OCI-LY7 (cell line): ENCODE measurements at regions not wholly inside any gene's neighbourhood (a gene's known extent, or its start where the extent isn't known, plus 50 kb on each side); places are given as distances from the start of the nearest gene placed in this dataset.

Source experiments
- BruUV-seq: library from RNA; stranded (reverse); fragments of 400-500 nt; replicated peaks from 2 replicates; lab custom pipeline; 2021; lab: Mats Ljungman, UMichigan
- CTCF ChIA-PET: fragments of 300-600 bp; sonication (Branson Sonifier 250); formaldehyde crosslinking; loops from one replicate; lab custom pipeline; 2022; ENCODE audit warnings: antibody characterized with exemption; ENCODE audit not compliant: unreplicated experiment; lab: Charles Lee
- POLR2A ChIA-PET: fragments of 300-600 bp; sonication (Branson Sonifier 250); formaldehyde crosslinking; loops from one replicate; lab custom pipeline; 2022; ENCODE audit warnings: antibody characterized with exemption; lab: Charles Lee
- DNase-seq: peaks from one replicate; pipeline ENCODE4 v3.0.0-alpha.2; 2015; ENCODE audit warnings: low spot score
- H2AFZ ChIP-seq: fragments of 200-600 bp; sonication (generic), shearing (Covaris generic); 2 replicates; pipeline ENCODE4 v1.6.1; 2014; ENCODE audit warnings: mild to moderate bottlenecking, antibody characterized with exemption, low read length, moderate library complexity
- H3K27ac ChIP-seq: fragments of 200-600 bp; sonication (generic); 2 replicates; pipeline ENCODE4 v1.5.1; 2014; ENCODE audit warnings: mixed run types, low read depth, mild to moderate bottlenecking, moderate library complexity, low read length, inconsistent platforms; ENCODE audit not compliant: poor library complexity, severe bottlenecking
- H3K36me3 ChIP-seq: fragments of 200-600 bp; sonication (generic); 2 replicates; pipeline ENCODE4 v1.6.1; 2014; ENCODE audit warnings: mild to moderate bottlenecking, antibody characterized with exemption, low read length, moderate library complexity, mixed read lengths; ENCODE audit not compliant: insufficient read depth
- H3K4me1 ChIP-seq: fragments of 200-600 bp; sonication (generic); 2 replicates; pipeline ENCODE4 v1.5.1; 2014; ENCODE audit warnings: mild to moderate bottlenecking, low read length; ENCODE audit not compliant: insufficient read depth, poor library complexity, severe bottlenecking
- H3K4me2 ChIP-seq: fragments of 200-600 bp; sonication (generic); 2 replicates; pipeline ENCODE4 v1.6.1; 2014; ENCODE audit warnings: mild to moderate bottlenecking, low read length
- H3K4me3 ChIP-seq: fragments of 200-600 bp; sonication (generic); 2 replicates; pipeline ENCODE4 v1.5.1; 2014; ENCODE audit warnings: mild to moderate bottlenecking, low read depth, low read length; ENCODE audit not compliant: poor library complexity, severe bottlenecking
- H3K79me2 ChIP-seq: fragments of 200-600 bp; sonication (generic); 2 replicates; pipeline ENCODE4 v1.6.1; 2016; ENCODE audit warnings: low read depth, mild to moderate bottlenecking, low read length, moderate library complexity, mixed read lengths; ENCODE audit not compliant: insufficient read depth
- H3K9me2 ChIP-seq: fragments of 200-600 bp; sonication (generic); 2 replicates; pipeline ENCODE4 v1.6.1; 2016; ENCODE audit warnings: mild to moderate bottlenecking, low read length, mixed read lengths; ENCODE audit not compliant: insufficient read depth
- H3K9me3 ChIP-seq: fragments of 200-600 bp; sonication (generic); 2 replicates; pipeline ENCODE4 v1.6.1; 2014; ENCODE audit warnings: mild to moderate bottlenecking, mixed run types, low read length, mixed read lengths
- H4K20me1 ChIP-seq: fragments of 200-600 bp; sonication (generic); 2 replicates; pipeline ENCODE4 v1.6.1; 2014; ENCODE audit warnings: mild to moderate bottlenecking, antibody characterized with exemption, low read length, moderate library complexity, mixed read lengths; ENCODE audit not compliant: insufficient read depth
- CTCF ChIP-seq: fragments of 200-600 bp; sonication (generic); conservative IDR thresholded peaks from 2 replicates; pipeline ENCODE4 v1.5.1; 2014; ENCODE audit warnings: mild to moderate bottlenecking, antibody characterized with exemption, low read length, moderate library complexity, mixed read lengths
- EZH2phosphoT487 ChIP-seq: fragments of 200-600 bp; sonication (generic); IDR thresholded peaks from 2 replicates; pipeline ENCODE4 v1.6.1; 2018; ENCODE audit warnings: low read depth, borderline replicate concordance, mild to moderate bottlenecking, mixed run types, antibody characterized with exemption, low read length, moderate library complexity, mixed read lengths
- intact Hi-C: fragments of 100-400 bp; cut with micrococcal nuclease; formaldehyde crosslinking; loops from one replicate; pipeline ENCODE4 v1.10.0; 2022; ENCODE audit not compliant: unreplicated experiment

DNA sequence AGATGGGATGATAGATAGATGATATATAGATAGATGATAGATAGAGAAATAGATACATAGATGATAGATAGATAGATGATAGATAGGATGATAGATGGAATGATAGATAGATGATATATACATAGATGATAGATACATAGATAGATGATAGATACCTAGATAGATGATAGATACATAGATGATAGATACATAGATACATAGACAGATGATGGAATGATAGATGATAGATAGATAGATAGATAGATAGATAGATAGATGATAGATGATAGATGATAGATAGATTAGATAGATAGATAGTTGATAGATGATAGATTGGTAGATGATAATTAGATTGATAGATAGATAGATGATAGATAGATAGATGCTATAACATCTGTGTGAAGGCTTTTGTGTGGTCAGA, 201.7 kb upstream of the RAB4A start:
- H3K4me2 ChIP-seq = no peak overlapping the region
- no peaks in the 10 kb centered on the region for H3K9me3 ChIP-seq
- H3K27ac ChIP-seq = no peak overlapping the region
- no peaks in the 10 kb centered on the region for H3K4me1 ChIP-seq
- intact Hi-C loops = no loop called here
- DNase-seq = no peak
- TF ChIP-seq EZH2phosphoT487 (no peak), CTCF (no peak)
- no peak overlapping the region for H2AFZ ChIP-seq
- H3K36me3 ChIP-seq = no peaks in the 10 kb centered on the region
- POLR2A ChIA-PET = no interaction called here
- no peaks in the 10 kb centered on the region for H3K9me2 ChIP-seq
- CTCF ChIA-PET = no interaction called here
- no peaks in the 10 kb centered on the region for H3K79me2 ChIP-seq
- H4K20me1 ChIP-seq = no peaks in the 10 kb centered on the region
- no peak overlapping the region for H3K4me3 ChIP-seq
- BruUV-seq = no TSS peak

GRCh38 chr1:229070168-229070567, 200.7 kb upstream of the RAB4A start:
- Histone ChIP-seq H3K4me2 (no peak overlapping the region), H3K4me3 (no peak overlapping the region), H3K4me1 (no peaks in the 10 kb centered on the region), H4K20me1 (no peaks in the 10 kb centered on the region), H3K27ac (no peak overlapping the region), H3K36me3 (no peaks in the 10 kb centered on the region), H3K9me2 (no peaks in the 10 kb centered on the region), H2AFZ (no peak overlapping the region), H3K9me3 (no peaks in the 10 kb centered on the region), H3K79me2 (no peaks in the 10 kb centered on the region)
- intact Hi-C loops = no loop called here
- DNase-seq = no peak
- ChIA-PET CTCF (no interaction called here), POLR2A (interaction anchor here (1.2 kb wide), 1 partner anchor 14 kb away, joined by 4 read pairs; no protein-coding TSS in a partner anchor)
- TF ChIP-seq EZH2phosphoT487 = no peak
- TF ChIP-seq CTCF = no peak
- BruUV-seq = no TSS peak

DNA sequence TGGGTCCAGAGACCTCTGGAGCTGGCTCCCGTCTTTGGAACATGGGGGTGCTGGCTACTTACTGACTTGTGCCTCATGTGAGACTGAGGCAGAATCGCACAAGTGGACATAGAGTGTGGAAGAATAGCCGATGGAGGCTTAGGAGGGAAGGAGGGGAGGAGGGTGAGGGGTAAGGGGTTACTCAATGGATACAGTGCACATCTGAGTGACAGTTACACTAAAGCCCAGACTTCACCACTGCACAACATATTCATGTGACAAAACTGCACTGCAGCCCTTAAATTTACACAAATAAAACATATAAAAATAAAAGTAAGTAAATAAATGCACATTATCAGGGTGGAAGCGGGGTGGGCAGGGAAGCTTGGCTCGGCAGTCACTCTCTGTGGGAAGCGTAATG, 197.7 kb upstream of the RAB4A start:
- TF ChIP-seq EZH2phosphoT487 = no peak
- TF ChIP-seq CTCF = no peak
- Histone ChIP-seq H3K27ac (no peak overlapping the region), H3K4me1 (no peaks in the 10 kb centered on the region), H3K36me3 (no peaks in the 10 kb centered on the region), H2AFZ (no peak overlapping the region), H3K79me2 (no peaks in the 10 kb centered on the region), H3K9me2 (no peaks in the 10 kb centered on the region), H4K20me1 (no peaks in the 10 kb centered on the region), H3K4me3 (no peak overlapping the region), H3K4me2 (no peak overlapping the region), H3K9me3 (no peaks in the 10 kb centered on the region)
- no peak for DNase-seq
- intact Hi-C loops = no loop called here
- no TSS peak for BruUV-seq
- ChIA-PET POLR2A (no interaction called here), CTCF (no interaction called here)
